SK-N-SH treated with all-trans-retinoic acid at 6 μM for 48 hours (cell line): ENCODE measurements at regions not wholly inside any gene's neighbourhood (a gene's known extent, or its start where the extent isn't known, plus 50 kb on each side); places are given as distances from the start of the nearest gene placed in this dataset.
"Not testable (repeated sequence)": the region's sequence is repeated elsewhere in the genome, so short reads cannot be mapped to it uniquely, and the experiment has no call there.

ENCODE experiments used
- ATAC-seq: fragments of 200-7000 bp; cut with Tn5 transposase; 3 replicates; pipeline ENCODE4 v1.9.1; 2020; ENCODE audit warnings: mild to moderate bottlenecking, moderate library complexity
- ARNTL ChIP-seq: fragments of 450-650 bp; formaldehyde crosslinking; IDR thresholded peaks from 2 replicates; pipeline ENCODE4 v1.5.0; 2020; ENCODE audit warnings: low read depth, mild to moderate bottlenecking, moderate library complexity, borderline replicate concordance
- BACH2 ChIP-seq: fragments of 250-450 bp; sonication (Bioruptor Pico); IDR thresholded peaks from 2 replicates; pipeline ENCODE4 v1.9.0; 2021; ENCODE audit warnings: mild to moderate bottlenecking, borderline replicate concordance
- CREB5 ChIP-seq: fragments of 250-450 bp; sonication (Bioruptor Pico); IDR thresholded peaks from 2 replicates; pipeline ENCODE4 v1.5.1; 2020; ENCODE audit warnings: low read depth, mild to moderate bottlenecking, moderate library complexity
- CSDC2 ChIP-seq: fragments of 250-450 bp; sonication (Bioruptor Pico); IDR thresholded peaks from 2 replicates; pipeline ENCODE4 v1.5.0; 2020; ENCODE audit warnings: mild to moderate bottlenecking, moderate library complexity
- CSRNP3 ChIP-seq: fragments of 250-450 bp; sonication (Bioruptor Pico); IDR thresholded peaks from 2 replicates; pipeline ENCODE4 v1.5.1; 2021; ENCODE audit warnings: mild to moderate bottlenecking, moderate library complexity
- ESRRG ChIP-seq: fragments of 250-450 bp; sonication (Bioruptor Pico); IDR thresholded peaks from 2 replicates; pipeline ENCODE4 v1.6.1; 2021; ENCODE audit warnings: mild to moderate bottlenecking
- GLIS3 ChIP-seq: fragments of 250-450 bp; sonication (Bioruptor Pico); IDR thresholded peaks from 2 replicates; pipeline ENCODE4 v1.5.0; 2020; ENCODE audit warnings: mild to moderate bottlenecking, moderate library complexity
- ISL1 ChIP-seq: fragments of 250-450 bp; sonication (Bioruptor Pico); IDR thresholded peaks from 2 replicates; pipeline ENCODE4 v2.1.2; 2022; ENCODE audit warnings: mild to moderate bottlenecking, moderate library complexity
- OSR1 ChIP-seq: fragments of 250-450 bp; sonication (Bioruptor Pico); IDR thresholded peaks from 2 replicates; pipeline ENCODE4 v1.8.0; 2022; ENCODE audit warnings: moderate library complexity, mild to moderate bottlenecking, inconsistent platforms
- PATZ1 ChIP-seq: fragments of 250-450 bp; sonication (Bioruptor Pico); IDR thresholded peaks from 2 replicates; pipeline ENCODE4 v1.8.0; 2020; ENCODE audit warnings: mild to moderate bottlenecking, moderate library complexity, borderline replicate concordance
- POU6F1 ChIP-seq: fragments of 250-450 bp; sonication (Bioruptor Pico); IDR thresholded peaks from 2 replicates; pipeline ENCODE4 v1.8.0; 2021; ENCODE audit warnings: low read depth, mild to moderate bottlenecking, moderate library complexity, borderline replicate concordance
- RARB ChIP-seq: fragments of 250-450 bp; sonication (Bioruptor Pico); IDR thresholded peaks from 2 replicates; pipeline ENCODE4 v1.8.0; 2021; ENCODE audit warnings: mild to moderate bottlenecking, moderate library complexity
- SNAI2 ChIP-seq: fragments of 250-450 bp; sonication (Bioruptor Pico); IDR thresholded peaks from 2 replicates; pipeline ENCODE4 v1.5.0; 2020; ENCODE audit warnings: mild to moderate bottlenecking, moderate library complexity
- TCF4 ChIP-seq: fragments of 250-450 bp; sonication (Bioruptor Pico); IDR thresholded peaks from 2 replicates; pipeline ENCODE4 v1.8.0; 2021; ENCODE audit warnings: mild to moderate bottlenecking, moderate library complexity, borderline replicate concordance
- TOX ChIP-seq: fragments of 250-450 bp; sonication (Bioruptor Pico); IDR thresholded peaks from 2 replicates; pipeline ENCODE4 v1.8.0; 2021; ENCODE audit warnings: mild to moderate bottlenecking, moderate library complexity, borderline replicate concordance
- TSHZ2 ChIP-seq: fragments of 250-450 bp; sonication (Bioruptor Pico); IDR thresholded peaks from 2 replicates; pipeline ENCODE4 v1.5.0; 2020; ENCODE audit warnings: mild to moderate bottlenecking, moderate library complexity
- ZFP3 ChIP-seq: fragments of 250-450 bp; sonication (Bioruptor Pico); IDR thresholded peaks from 2 replicates; pipeline ENCODE4 v1.5.0; 2020; ENCODE audit warnings: mild to moderate bottlenecking, moderate library complexity
- ZFP30 ChIP-seq: fragments of 450-650 bp; formaldehyde crosslinking; IDR thresholded peaks from 2 replicates; pipeline ENCODE4 v1.5.0; 2022; ENCODE audit warnings: mild to moderate bottlenecking, moderate library complexity
- ZNF565 ChIP-seq: fragments of 450-650 bp; formaldehyde crosslinking; conservative IDR thresholded peaks from 2 replicates; pipeline ENCODE4 v1.5.0; 2020; ENCODE audit warnings: low read depth, mild to moderate bottlenecking, moderate library complexity
- ZNF8 ChIP-seq: fragments of 450-650 bp; formaldehyde crosslinking; IDR thresholded peaks from 2 replicates; pipeline ENCODE4 v1.5.0; 2020; ENCODE audit warnings: mild to moderate bottlenecking, moderate library complexity

GRCh38 chr5:102670224-102670836, 84.8 kb upstream of the PAM start (continued):
- TF ChIP-seq TSHZ2 (CRISPR knock-in tag) (no peak), ZNF8 (CRISPR knock-in tag) (no peak), SNAI2 (CRISPR knock-in tag) (no peak), OSR1 (CRISPR knock-in tag) (no peak), ISL1 (CRISPR knock-in tag) (no peak), CREB5 (CRISPR knock-in tag) (no peak), ZNF565 (CRISPR knock-in tag) (no peak), PATZ1 (no peak), BACH2 (CRISPR knock-in tag) (no peak), ZFP3 (CRISPR knock-in tag) (no peak)

- not testable (repeated sequence) for ATAC-seq
Measured at GRCh38 chr5:102671033-102671734, 83.9 kb upstream of the PAM start.

- no peak for TF ChIP-seq POU6F1
- TF ChIP-seq ARNTL (CRISPR knock-in tag) = no peak
- TF ChIP-seq ZFP30 (CRISPR knock-in tag) = no peak
- TF ChIP-seq ZFP3 (CRISPR knock-in tag) = no peak
- TF ChIP-seq TCF4 = no peak
- ATAC-seq = peak; percentile 72
Measured at GRCh38 chr5:102678267-102679058, 76.6 kb upstream of the PAM start.

GRCh38 chr5:102681403-102681983, 73.6 kb upstream of the PAM start:
- ATAC-seq = peak; percentile 96
- TF ChIP-seq POU6F1 (no peak), BACH2 (CRISPR knock-in tag) (no peak), TCF4 (no peak), RARB (no peak), SNAI2 (CRISPR knock-in tag) (no peak), ZFP30 (CRISPR knock-in tag) (no peak), CSDC2 (no peak), CREB5 (CRISPR knock-in tag) (no peak), OSR1 (CRISPR knock-in tag) (no peak), ARNTL (CRISPR knock-in tag) (no peak), CSRNP3 (CRISPR knock-in tag) (no peak), ESRRG (CRISPR knock-in tag) (no peak), ZNF565 (CRISPR knock-in tag) (no peak), GLIS3 (CRISPR knock-in tag) (no peak), TOX (no peak), ISL1 (CRISPR knock-in tag) (no peak), ZFP3 (CRISPR knock-in tag) (no peak)
